Non-pigmented ciliary epithelial cell (primary cell): ENCODE measurements at regions not wholly inside any gene's neighbourhood (a gene's known extent, or its start where the extent isn't known, plus 50 kb on each side); places are given as distances from the start of the nearest gene placed in this dataset.
"Not testable (repeated sequence)": the region's sequence is repeated elsewhere in the genome, so short reads cannot be mapped to it uniquely, and the experiment has no call there.

Source experiments
- DNase-seq: peaks from one replicate; pipeline ENCODE4 v3.0.0-alpha.2; 2010; ENCODE audit warnings: low read depth

DNA sequence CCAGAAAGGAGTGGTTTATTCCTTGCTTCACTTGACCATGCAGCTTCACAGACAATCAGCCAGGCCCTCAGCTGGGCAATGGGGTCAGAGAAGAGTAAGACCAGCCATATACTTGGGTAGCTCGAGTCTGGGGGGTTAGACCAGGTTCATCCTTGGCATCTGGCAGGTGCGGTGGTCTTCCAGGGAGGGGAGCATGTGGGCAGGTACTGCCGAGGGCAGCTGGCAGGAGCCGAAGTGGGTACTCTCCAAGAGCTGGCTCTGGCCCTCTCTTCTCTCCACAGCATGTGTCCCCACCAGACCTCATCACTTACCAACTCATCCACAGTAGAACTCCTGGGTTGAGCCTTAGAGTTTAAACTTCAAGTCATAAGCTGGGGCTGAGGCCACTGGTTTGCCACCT is 156.8 kb downstream of the FOXD2 start:
- no peak for DNase-seq

DNA sequence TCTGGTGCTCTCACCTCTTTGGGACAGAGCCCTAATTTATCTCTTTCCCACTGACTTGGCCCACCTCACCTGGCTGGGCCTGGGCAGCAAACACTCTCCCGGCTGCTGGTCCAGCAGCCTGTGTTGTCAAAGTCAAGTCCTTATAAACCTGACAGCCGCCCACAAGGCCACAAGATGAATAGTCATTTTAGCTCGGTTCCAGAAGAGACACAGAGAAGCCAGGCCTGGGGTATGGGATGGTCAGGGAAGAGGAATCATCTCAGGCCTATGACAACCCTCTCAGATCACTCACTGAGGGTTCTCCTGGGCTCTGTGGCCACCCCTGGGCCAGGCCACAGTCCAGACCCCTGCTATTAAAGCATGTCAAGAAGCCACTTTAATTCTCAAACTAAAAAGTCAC is 158.5 kb downstream of the FOXD2 start:
- no peak for DNase-seq

DNA sequence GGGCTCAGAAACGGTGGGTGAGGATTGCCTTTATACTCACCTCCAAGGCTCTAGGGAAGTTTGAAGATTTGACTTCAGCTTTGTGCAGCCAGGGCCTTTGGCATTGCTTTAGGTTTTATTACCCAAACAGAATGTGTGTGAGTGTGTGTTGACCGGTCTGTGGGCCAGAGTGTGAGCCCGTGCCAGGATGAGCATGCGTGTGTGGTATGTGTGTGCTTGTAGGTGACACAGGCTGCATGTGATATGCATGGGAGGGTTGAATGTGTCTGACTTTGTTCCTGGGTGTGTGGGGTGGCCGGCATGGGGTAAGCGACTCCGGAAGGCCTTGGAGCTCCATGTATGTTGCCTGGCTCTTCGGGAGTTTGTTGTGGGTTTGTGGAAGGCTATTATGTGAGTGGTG is 160.5 kb downstream of the FOXD2 start:
- DNase-seq, result no peak

DNA sequence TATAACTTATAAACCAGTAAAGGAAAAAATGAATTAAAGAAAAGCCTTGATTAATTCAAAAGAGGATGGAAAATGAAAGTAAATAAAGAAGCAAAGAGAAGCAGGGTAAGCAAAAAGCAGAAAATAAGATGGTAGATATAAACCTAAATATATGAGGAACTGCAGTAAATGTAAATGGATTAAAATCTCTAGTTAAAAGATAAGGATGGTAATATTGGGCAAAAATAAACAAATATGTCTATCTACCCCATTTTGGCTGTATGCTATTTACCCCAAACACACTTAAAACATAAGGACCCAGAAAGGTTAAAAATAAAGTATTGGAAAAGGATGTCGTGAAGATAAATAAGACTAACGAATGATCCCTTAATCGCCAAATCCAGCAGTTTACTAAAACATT is 161.9 kb downstream of the FOXD2 start:
- DNase-seq, result no peak

DNA sequence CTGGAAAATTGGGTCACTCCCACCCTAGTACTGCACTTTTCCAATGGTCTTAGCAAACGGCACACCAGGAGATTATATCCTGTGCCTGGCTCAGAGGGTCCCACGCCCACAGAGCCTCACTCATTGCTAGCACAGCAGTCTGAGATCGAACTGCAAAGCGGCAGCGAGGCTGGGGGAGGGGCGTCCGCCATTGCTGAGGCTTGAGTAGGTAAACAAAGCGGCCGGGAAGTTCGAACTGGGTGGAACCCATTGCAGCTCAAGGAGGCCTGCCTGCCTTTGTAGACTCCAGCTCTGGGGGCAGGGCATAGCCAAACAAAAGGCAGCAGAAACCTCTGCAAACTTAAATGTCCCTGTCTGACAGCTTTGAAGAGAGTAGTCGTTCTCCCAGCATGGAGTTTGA is 164.6 kb downstream of the FOXD2 start:
- DNase-seq, result not testable (repeated sequence)

DNA sequence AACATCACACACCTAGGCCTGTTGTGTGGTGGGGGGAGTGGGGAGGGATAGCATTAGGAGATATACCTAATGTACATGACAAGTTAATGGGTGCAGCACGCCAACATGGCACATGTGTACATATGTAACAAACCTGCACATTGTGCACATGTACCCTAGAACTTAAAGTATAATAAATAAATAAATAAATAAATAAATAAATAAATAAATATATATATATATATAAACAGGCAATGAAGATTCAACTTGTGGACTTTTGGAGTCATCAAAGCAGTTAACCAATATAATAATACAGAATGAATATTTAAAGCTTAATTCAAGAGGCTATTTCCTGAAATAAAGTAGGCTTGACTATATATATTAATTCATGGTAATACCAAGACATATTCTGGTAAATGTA is 167.0 kb downstream of the FOXD2 start:
- DNase-seq, result not testable (repeated sequence)

DNA sequence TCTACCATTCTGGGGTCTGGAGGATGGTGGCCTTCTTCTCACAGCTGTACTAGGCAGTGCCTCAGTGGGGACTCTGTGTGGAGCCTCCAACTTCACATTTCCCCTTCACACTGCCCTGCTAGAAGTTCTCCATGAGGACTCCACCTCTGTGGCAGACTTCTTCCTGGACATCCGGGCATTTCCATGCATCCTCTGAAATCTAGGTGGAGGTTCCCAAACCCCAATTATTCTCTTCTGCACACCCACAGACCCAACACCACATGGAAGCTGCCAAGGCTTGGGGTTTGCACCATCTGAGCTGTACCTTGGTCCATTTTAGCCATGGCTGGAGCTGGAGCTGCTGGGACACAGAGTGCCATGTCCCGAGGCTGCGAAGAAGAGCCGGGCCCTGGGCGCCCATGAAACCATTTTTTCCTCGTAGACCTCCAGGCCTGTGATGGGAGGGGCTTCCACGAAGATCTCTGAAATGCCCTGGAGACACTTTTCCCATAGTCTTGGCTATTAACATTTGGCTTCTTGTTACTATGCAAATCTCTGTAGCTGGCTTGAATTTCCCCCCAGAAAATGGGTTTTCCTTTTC is 170.5 kb downstream of the FOXD2 start:
- no peak for DNase-seq

DNA sequence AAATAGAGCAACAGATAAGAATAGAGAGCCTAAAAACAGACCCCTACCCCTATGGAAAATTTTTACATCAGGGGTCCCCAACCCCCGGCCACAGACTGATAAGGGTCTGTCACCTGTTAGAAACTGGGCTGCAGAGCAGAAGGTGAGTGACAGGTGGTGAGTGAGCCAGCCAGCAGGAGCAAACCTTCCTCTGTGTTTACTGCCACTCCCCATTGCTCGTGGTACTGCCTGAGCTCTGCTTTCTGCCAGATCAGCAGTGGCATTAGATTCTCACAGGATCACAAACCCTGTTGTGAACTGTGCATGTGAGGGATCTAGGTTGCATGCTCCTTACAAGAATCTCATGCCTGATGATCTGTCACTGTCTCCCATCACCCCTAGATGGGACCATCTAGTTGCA is 174.1 kb downstream of the FOXD2 start:
- no peak for DNase-seq

DNA sequence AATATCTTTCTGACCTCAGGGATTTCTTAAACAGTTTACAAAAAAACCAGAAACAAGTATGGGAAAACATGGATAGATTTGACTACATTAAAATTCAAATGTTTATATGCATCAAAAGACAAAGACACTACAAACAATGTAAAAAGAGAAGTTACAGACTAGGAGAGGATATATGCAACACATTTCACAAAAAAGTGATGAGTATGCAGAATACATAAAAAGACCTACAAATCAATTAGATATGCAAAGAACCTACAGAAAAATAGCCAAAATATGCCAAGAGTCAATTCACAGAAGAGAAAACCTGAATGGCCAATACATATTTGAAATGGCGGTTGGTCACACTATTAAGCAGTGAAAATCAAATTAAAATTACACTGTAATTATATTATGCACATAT is 175.0 kb downstream of the FOXD2 start:
- DNase-seq, result no peak

DNA sequence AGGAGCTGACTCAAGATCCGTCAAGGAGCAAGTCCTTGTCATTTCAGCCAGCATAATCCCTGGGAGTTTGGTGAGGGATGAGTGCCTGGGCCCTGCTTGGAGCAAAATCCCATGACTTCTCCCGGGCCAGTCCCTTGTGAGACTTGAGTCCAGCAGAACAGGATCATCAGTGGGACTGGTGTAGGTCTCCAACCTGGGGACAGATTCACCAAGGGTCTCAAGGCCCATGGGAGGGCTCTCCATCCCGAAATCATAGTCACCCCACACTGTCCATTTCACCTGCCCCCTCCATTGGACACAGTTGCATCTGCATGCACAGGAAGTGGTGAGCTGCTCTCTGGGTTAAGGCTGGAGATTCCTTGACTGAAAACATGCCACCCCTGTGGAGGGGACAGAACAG is 178.2 kb downstream of the FOXD2 start:
- DNase-seq, result no peak

DNA sequence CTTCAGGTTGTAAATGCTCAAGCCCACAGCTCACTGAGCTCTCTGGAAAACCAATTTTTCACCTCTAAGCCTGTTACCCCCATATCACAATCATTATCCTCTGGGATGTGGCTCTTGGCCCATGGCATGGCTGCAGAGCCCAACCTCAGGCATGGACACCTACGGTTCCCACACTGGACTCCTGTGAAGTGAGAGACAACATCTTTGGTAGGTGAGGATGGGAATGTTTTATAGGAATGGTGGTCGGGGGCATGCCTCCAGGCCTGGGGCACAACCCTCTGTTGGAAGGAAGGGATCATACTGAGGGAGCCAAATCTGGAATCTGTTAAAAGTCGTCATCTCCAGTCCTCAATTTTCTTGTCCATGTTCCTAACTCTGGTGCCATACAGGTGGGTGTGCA is 179.1 kb downstream of the FOXD2 start:
- DNase-seq, result no peak

DNA sequence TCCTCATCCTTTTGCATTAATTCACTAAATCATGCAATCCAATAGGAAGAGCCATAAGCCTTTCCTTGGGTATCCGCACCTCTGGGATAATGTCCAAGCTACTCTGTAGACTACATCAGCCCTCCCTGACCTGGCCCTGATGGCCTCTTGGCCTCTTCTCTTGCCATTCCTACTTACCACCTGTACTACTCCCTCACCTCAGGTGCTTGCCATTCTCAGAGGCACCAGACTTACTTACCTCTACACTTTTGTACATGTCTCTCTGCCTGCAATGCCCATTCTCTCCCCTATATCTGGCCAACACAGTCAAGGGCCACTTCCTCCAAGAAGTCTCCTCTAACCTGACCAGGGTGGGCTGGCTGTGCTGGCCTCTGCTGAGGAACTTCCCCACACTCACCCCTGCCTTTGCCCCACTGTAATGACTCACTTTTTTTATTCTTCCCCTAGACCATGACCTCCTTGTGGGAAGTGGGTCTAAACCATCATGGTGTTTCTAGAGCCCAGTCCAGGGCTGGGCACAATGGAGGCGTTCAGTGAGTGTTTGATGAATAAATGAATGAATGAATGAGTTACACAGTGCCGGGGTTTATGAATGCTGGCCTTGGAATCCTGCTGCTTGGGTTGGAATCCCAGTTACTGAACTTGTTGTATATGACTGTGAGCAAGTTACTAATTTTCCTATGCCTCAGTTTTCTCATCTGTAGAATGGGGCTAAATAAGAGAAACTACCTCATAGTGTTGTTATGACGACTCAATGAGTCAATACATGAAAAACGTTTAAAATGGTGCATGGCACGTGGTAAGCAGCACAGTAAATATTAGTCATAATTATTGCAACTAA is 179.8 kb downstream of the FOXD2 start:
- no peak for DNase-seq

DNA sequence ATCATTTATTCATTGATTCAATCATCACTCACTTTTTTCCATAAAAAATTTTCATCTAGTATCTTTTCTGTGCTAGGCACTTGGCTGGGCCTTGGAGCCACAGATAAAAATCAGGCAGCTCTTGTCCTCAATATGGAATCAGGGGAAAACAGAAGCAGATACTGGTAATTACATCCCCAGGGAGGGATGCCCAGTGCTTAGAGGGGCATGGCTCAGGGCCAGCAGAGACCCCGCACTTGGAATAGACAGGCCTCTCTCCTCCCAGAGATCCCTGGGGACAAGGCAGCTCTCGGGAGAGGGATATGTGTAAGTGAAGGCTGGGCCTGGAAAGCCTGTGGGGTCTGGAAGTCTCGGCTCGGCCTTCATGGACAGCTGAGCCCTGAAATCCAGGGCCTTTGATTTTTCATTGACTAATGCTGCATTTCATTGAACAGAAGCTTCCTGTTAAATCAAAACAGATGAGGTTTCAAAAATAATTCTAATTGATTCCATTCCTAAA is 180.4 kb downstream of the FOXD2 start:
- no peak for DNase-seq

DNA sequence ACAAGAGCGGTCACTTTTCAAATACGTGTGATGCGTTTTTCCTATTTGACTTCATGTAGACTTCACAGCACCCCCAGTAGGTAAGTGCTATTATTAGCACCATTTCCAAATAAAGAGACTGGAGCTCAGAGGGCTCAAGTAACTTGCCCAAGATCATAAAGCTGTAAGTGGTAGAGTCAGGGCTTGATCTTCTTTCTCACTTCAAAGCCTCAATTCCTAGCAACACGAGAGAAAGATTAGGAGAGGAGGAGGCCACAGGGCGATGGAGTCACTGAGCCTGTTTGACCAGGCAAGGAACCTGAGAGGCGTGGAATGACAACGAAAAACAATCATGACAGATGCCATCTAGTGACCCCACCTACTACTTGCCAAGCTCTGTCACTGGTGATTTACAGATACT is 181.0 kb downstream of the FOXD2 start:
- no peak for DNase-seq

DNA sequence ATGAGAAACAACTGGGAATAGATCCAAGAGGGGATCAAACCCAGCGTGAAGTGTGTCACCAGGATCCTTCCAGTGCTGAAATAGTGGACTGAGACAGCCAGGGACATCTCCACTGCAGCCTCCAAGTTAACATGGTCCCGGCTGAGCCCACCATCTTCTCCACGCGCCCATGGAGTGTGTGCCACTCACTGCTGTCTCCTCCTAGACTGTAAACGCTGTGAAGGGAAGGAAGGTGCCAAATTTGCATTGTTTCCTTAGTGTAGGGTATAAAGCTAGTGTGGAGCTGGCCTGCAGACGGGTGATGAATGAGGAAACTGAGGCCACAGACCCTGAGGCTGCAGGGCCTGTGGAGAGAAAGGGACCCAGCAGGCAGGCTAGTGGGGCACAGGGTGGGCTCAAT is 183.6 kb downstream of the FOXD2 start:
- DNase-seq, result no peak

DNA sequence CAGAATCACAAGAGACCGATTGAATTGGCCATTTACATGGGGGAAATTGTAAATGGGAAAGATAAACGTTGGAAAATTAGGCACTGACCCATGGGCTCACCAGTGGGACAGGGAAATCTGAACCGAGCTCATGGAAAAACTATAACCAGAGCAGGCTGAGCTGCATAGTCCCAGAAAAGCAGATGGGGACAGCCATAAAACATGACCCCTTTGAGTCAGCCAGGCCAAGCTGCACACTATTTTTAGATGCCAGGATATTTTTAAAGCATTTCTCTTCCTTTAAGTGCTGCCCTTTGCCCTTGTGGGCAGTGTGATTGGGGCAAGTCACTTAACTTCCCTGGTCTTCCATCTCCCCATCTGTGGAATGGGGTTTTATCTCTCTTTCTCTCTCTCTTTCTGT is 184.1 kb downstream of the FOXD2 start:
- no peak for DNase-seq

DNA sequence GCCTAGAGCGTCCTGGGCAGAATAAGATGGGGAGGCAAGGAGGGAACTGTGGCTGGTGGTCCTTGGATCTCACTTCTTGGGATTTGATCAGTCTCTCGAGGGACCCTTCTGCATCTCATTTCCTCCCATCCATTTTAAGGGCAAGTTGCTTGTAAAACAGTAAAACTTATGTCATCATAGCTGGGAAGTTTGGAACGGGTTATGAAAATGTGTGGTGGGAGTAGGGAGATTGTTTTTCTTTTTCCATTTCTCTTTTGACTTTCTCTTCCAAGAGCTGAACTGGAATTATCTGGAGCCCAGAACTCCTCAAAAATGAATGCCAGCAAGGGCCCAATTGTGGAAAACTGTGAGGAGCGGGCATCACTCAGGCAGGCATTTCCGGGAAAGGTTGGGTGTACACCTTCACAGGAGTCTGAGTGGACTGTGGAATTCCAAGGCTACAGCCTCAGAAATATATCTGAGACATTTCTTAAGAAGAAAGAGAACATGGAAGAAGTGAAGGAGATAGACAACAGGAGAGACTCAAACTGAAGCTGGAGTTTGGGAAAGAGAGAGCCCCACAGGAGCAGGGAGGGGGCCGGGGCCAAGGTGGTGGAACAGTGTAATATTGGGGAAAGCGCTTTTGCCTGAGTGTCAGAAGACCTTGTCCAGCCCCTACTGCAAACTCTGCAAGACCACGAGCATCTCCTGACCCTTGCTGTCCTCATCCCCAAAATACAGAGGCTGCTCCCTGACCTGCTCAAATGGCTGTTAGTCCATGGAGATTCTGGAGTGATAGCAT is 185.1 kb downstream of the FOXD2 start:
- DNase-seq, result no peak

DNA sequence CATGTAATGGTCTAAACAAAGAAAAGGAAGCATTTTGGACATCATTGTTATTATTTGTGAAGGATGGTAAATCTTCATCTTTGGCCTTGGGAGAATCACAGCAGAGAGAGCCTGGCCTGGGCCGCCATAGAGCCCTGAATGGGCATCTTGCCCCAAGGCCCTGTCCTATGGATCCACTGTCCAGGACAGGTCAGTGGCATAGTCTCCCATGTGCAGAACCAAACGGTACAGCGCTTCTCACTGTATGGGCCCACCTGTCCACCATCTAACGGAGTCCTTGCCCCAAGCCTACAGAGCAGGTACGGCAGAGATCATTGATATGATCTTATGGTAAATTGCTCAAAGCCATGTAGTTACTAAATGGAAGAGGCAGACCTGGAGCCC is 185.7 kb downstream of the FOXD2 start:
- DNase-seq, result no peak

DNA sequence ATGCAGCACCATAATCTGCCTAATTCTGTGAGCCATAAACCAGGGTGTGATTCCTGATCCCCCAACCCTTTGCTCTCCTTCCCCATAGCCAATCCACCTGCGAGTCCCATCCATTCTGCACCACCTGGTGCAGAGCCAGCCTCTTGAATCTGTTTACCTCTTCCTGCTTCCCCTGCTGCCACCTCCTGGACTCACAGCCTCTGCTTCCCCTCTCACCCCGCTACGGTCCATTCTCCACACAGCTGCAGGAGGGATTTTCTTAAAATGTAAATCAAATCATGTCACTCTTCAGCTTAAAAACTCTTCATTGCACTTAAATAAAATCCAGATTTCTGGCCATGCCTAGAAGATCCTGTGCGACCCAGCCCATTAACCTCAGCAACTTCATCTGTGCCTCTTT is 186.7 kb downstream of the FOXD2 start:
- no peak for DNase-seq

DNA sequence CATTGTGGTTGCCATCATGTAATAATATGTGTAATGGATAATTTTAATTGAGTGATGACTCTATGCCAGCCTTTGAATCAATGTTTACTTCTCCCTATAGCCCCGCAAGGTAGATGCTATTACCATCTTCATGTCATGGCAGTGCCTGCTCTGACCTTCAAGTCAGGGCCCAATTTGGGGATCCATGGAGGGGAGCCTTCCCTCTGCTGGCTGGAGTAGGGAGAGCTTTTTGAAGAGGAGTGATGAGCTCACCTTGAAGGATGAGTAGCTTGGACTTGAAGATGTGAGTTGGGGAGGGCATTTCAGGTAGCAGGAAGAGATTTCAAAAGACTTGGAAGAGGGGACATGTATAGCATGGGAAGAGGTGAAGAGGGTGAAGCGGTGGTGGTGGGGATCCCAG is 189.2 kb downstream of the FOXD2 start:
- no peak for DNase-seq

DNA sequence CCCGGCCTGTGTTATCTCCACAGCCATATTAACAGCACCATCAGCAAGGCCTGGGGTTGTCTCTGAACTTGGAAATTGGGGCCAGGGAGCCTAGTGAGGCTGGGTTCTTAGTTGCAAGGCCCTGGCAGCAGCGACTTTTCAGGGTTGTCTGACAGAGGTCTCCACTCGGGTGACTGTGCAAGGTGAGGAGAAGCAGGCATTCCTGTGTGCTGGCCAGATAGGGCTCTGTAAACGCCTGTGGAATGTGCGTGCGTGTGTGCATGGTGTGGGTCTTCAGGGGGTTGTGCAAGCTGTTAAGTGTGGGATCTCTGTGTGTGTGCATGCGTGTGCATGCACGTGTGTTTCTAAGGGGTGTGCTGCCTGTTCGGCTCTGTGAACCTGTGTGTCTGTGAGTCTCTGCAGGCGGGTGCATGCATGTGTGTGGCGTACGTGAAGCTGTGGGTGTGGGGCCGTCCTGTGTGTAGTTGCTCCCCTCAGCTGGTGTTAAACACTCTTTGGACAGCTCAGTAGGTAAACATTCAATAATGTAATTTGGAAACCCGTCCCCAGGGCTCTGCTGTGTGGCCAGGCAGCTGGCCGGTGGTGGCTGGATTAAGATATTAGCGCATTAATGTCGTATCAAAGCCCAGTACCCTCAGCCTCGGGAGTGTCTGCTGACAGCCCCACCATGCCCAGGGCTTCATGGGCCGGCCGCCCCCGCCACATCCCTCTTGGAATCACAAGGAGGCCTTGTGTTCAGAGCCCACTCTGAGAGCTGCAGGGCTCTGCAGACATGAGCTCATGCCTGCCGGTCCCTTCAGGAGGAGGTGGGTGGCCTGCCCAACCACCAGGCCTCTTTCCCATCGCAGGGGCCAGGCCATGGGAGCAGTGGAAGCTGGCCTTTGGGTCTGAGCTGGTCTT is 189.9 kb downstream of the FOXD2 start:
- DNase-seq, result no peak

DNA sequence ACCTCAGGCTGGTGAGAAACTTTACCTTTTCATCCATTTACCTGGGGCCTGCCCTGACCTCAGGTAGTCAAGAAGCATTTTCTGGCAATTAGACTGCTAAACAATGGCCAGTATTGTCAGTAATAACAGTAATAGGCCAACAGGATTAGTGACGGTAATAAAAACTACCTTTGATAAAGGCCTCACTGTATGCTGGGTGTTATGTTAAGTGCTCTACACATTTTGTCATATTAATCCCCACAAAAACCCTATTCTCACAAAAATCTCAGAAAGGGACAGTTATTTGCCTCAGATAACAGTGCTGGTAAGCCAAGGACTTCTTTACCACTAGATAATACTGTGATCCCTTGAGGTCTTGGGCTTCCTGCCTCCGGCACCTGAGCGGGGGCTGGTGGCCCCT is 191.4 kb downstream of the FOXD2 start:
- no peak for DNase-seq
